Coronary artery (tissue), 2 donors: ENCODE measurements at regions not wholly inside any gene's neighbourhood (a gene's known extent, or its start where the extent isn't known, plus 50 kb on each side); places are given as distances from the start of the nearest gene placed in this dataset.

Experiments used
- DNase-seq: peaks from one replicate; pipeline ENCODE4 v3.0.0-alpha.2; 2017; ENCODE audit warnings: low spot score
- H3K27ac ChIP-seq, 2 donors: fragments of 200-600 bp; sonication (generic); one replicate each; pipeline ENCODE4 v1.5.1; 2016 to 2019
- H3K4me3 ChIP-seq: fragments of 200-600 bp; sonication (generic); 2 replicates; pipeline ENCODE4 v1.5.1; 2016; ENCODE audit warnings: mild to moderate bottlenecking, moderate library complexity
- TF ChIP-seq, protein P1 (sequence below): fragments of 200-600 bp; sonication (generic); IDR thresholded peaks from one replicate; pipeline ENCODE4 v1.5.1; 2019; ENCODE audit warnings: antibody characterized with exemption

DNA sequence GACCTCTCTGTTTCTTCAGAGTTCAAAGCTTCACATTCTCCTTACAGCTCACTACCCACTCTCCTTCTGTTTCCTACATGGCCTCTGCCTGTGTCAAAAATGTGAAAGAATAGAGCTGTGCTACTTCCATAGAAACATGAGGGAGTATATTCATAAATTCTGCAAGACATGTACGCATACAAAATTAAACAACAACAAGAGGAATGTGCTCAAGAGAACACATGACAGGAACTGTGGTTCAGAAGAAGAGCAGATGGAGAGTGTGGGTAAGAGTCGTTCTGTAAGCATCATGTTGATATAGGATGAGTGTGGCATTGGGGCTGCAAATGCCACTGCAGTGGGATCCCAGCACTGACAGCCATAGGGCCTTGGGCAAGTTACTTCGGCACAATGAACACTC, 266.6 kb upstream of the SASH1 start:
- no peak overlapping the region for H3K27ac ChIP-seq
- TF ChIP-seq, protein P1, sequence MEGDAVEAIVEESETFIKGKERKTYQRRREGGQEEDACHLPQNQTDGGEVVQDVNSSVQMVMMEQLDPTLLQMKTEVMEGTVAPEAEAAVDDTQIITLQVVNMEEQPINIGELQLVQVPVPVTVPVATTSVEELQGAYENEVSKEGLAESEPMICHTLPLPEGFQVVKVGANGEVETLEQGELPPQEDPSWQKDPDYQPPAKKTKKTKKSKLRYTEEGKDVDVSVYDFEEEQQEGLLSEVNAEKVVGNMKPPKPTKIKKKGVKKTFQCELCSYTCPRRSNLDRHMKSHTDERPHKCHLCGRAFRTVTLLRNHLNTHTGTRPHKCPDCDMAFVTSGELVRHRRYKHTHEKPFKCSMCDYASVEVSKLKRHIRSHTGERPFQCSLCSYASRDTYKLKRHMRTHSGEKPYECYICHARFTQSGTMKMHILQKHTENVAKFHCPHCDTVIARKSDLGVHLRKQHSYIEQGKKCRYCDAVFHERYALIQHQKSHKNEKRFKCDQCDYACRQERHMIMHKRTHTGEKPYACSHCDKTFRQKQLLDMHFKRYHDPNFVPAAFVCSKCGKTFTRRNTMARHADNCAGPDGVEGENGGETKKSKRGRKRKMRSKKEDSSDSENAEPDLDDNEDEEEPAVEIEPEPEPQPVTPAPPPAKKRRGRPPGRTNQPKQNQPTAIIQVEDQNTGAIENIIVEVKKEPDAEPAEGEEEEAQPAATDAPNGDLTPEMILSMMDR: no peak
- no peak overlapping the region for H3K4me3 ChIP-seq
- no peak for DNase-seq

DNA sequence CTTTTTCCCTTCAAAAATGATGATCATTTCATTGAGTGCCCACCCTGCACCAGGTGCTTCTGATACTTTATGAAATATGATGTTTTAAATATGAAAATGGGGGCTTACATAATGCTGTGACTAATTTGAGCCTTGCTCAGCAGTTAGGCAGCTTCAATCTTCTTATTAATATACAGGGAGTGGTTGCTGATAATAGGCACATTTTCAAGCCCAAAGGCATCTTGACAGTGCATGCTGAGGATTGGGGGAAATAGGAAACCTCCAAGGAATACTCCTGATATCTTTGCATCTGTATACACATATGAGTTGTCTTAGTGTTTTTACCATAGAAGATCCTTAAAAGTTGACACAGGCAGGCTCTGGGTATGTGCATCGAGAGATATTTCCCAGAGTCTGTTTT, 262.3 kb upstream of the SASH1 start:
- DNase-seq: no peak
- Histone ChIP-seq H3K4me3 (no peak overlapping the region), H3K27ac (no peak overlapping the region)
- TF ChIP-seq, protein P1: no peak

DNA sequence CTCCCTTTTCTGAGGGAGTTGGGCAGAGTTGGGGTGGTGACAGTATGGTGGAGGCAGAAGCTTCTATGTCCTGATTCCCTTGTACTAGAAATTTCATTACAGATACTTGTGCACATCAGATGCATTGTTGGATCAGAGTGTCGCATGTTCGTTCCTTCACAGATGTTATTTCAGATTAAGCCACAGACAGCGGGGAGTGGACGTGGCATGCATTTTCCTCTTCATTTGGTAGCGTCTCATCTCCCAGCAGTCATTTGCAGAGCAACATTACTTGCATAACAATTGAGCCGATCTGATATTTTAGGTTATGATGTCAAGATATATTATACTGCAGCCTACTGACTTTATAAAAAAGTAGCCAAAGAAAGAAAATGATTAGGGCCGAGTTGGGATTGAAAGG, 261.6 kb upstream of the SASH1 start:
- DNase-seq: no peak
- no peak overlapping the region for H3K27ac ChIP-seq
- TF ChIP-seq, protein P1: no peak
- H3K4me3 ChIP-seq: no peak overlapping the region

- no peak overlapping the region for H3K4me3 ChIP-seq
- TF ChIP-seq, protein P1: no peak
- DNase-seq: no peak
These were observed 260.6 kb upstream of the SASH1 start for GRCh38 chr6:148082044-148082443.

GRCh38 chr6:148082696-148083095, 259.9 kb upstream of the SASH1 start:
- no peak overlapping the region for H3K4me3 ChIP-seq
- DNase-seq: no peak
- TF ChIP-seq, protein P1: no peak
- no peak overlapping the region for H3K27ac ChIP-seq

More at GRCh38 chr6:148082044-148082443, 260.6 kb upstream of the SASH1 start:
- H3K27ac ChIP-seq: no peak overlapping the region

DNA sequence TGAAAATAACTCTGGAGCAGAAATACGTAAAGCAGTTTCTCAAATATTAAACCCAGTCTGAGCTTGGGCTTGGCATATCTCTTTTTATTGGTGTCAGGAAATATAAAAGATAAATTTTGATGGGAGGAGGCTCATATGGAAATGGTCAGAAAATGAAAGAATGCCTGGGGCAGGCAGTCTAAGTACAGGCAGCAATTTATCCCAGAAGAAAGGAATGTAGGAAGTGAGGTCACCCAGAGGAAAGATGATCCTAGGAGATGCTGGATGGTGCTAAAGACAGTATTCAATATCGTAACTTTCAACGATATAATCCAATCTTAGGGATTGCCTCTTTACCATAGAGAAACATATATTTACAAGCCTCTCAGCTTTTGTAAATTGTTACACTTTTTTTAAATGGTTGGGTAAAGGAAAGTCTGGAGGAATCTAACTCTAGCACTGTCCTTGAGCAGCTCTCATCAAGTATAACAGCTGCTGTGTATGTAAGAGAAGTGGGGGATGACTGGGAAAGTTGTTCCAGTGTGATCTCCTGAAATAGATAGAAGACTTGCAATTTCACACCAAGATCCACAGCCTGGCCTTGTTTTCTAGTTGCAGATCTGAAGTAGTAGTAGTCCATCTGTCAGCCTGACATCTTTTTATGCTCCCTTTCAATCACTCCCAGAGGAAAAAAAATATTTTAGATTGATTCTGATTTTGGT, 256.9 kb upstream of the SASH1 start:
- H3K27ac ChIP-seq: no peak overlapping the region
- DNase-seq: no peak
- TF ChIP-seq, protein P1: no peak
- no peak overlapping the region for H3K4me3 ChIP-seq

- DNase-seq: no peak
- no peak overlapping the region for H3K27ac ChIP-seq
- no peak overlapping the region for H3K4me3 ChIP-seq
- TF ChIP-seq, protein P1: no peak
These were observed 256.3 kb upstream of the SASH1 start for GRCh38 chr6:148086386-148086785.
